ENCODE measurements at regions not wholly inside any gene's neighbourhood (a gene's known extent, or its start where the extent isn't known, plus 50 kb on each side); places are given as distances from the start of the nearest gene placed in this dataset.

- intact Hi-C loops (cut with DNase I) = no loop called here
- no peak overlapping the region for H3K27ac ChIP-seq
- H3K9me3 ChIP-seq = no peaks in the 10 kb centered on the region
- H3K27me3 ChIP-seq (replicated peaks; ENCODE audit: insufficient read depth) = no peaks in the 10 kb centered on the region
- no peaks in the 10 kb centered on the region for H3K36me3 ChIP-seq
- H3K4me1 ChIP-seq (replicated peaks) = no peaks in the 10 kb centered on the region
- DNase-seq (ENCODE audit: low spot score) = no peak
- WGBS = 44% methylated on average over 3 of the region's 3 CpGs
- no peak overlapping the region for H3K4me3 ChIP-seq
- TF ChIP-seq POLR2AphosphoS5 (IDR thresholded peaks at IDR 0.05) (no peak), POLR2A (IDR thresholded peaks at IDR 0.05) (no peak), CTCF (IDR thresholded peaks at IDR 0.05) (no peak)
Observed at GRCh38 chr10:61071580-61071979, 127.6 kb upstream of the RHOBTB1 start.

GRCh38 chr10:61068471-61068870, 124.5 kb upstream of the RHOBTB1 start:
- Histone ChIP-seq H3K27ac (no peak overlapping the region), H3K36me3 (no peaks in the 10 kb centered on the region), H3K27me3 (replicated peaks; ENCODE audit: insufficient read depth) (no peaks in the 10 kb centered on the region), H3K4me1 (replicated peaks) (no peaks in the 10 kb centered on the region), H3K4me3 (no peak overlapping the region), H3K9me3 (no peaks in the 10 kb centered on the region)
- 83% methylated on average over 1 of the region's 1 CpG for WGBS
- intact Hi-C loops (cut with DNase I) = no loop called here
- DNase-seq (ENCODE audit: low spot score) = no peak
- TF ChIP-seq CTCF (IDR thresholded peaks at IDR 0.05) (no peak), POLR2A (IDR thresholded peaks at IDR 0.05) (no peak), POLR2AphosphoS5 (IDR thresholded peaks at IDR 0.05) (no peak)

- no peak for DNase-seq (ENCODE audit: low spot score)
- TF ChIP-seq POLR2AphosphoS5 (IDR thresholded peaks at IDR 0.05) (no peak), POLR2A (IDR thresholded peaks at IDR 0.05) (no peak), CTCF (IDR thresholded peaks at IDR 0.05) (no peak)
- H3K4me1 ChIP-seq (replicated peaks) = no peaks in the 10 kb centered on the region
- H3K4me3 ChIP-seq = no peak overlapping the region
- 77% methylated on average over 4 of the region's 4 CpGs for WGBS
- H3K27me3 ChIP-seq (replicated peaks; ENCODE audit: insufficient read depth) = no peaks in the 10 kb centered on the region
- H3K36me3 ChIP-seq = no peaks in the 10 kb centered on the region
- intact Hi-C loops (cut with DNase I) = no loop called here
- H3K9me3 ChIP-seq = no peaks in the 10 kb centered on the region
- no peak overlapping the region for H3K27ac ChIP-seq
Observed at GRCh38 chr10:61067671-61068336, 123.8 kb upstream of the RHOBTB1 start.

- no peak overlapping the region for H3K27ac ChIP-seq
- TF ChIP-seq POLR2A (IDR thresholded peaks at IDR 0.05) (no peak), POLR2AphosphoS5 (IDR thresholded peaks at IDR 0.05) (no peak), CTCF (IDR thresholded peaks at IDR 0.05) (no peak)
- no peak for DNase-seq (ENCODE audit: low spot score)
- no peaks in the 10 kb centered on the region for H3K27me3 ChIP-seq (replicated peaks; ENCODE audit: insufficient read depth)
- WGBS = 27% methylated on average over 7 of the region's 7 CpGs
- H3K36me3 ChIP-seq = no peaks in the 10 kb centered on the region
- no peak overlapping the region for H3K4me3 ChIP-seq
- intact Hi-C loops (cut with DNase I) = no loop called here
- H3K4me1 ChIP-seq (replicated peaks) = no peaks in the 10 kb centered on the region
- no peaks in the 10 kb centered on the region for H3K9me3 ChIP-seq
Observed at GRCh38 chr10:61066661-61067344, 122.8 kb upstream of the RHOBTB1 start.

- Histone ChIP-seq H3K27ac (no peak overlapping the region), H3K27me3 (replicated peaks; ENCODE audit: insufficient read depth) (no peaks in the 10 kb centered on the region), H3K4me3 (no peak overlapping the region), H3K4me1 (replicated peaks) (no peaks in the 10 kb centered on the region), H3K9me3 (no peaks in the 10 kb centered on the region), H3K36me3 (no peaks in the 10 kb centered on the region)
- TF ChIP-seq POLR2AphosphoS5 (IDR thresholded peaks at IDR 0.05) (no peak), POLR2A (IDR thresholded peaks at IDR 0.05) (no peak), CTCF (IDR thresholded peaks at IDR 0.05) (no peak)
- DNase-seq (ENCODE audit: low spot score) = no peak
- intact Hi-C loops (cut with DNase I) = no loop called here
- WGBS = 59% methylated on average over 2 of the region's 2 CpGs
Observed at GRCh38 chr10:61065051-61065450, 121.1 kb upstream of the RHOBTB1 start.

Data from prostate gland (tissue), 2 donors.